ENCODE measurements at regions not wholly inside any gene's neighbourhood (a gene's known extent, or its start where the extent isn't known, plus 50 kb on each side); places are given as distances from the start of the nearest gene placed in this dataset.
"Not testable (repeated sequence)": the region's sequence is repeated elsewhere in the genome, so short reads cannot be mapped to it uniquely, and the experiment has no call there.

DNA sequence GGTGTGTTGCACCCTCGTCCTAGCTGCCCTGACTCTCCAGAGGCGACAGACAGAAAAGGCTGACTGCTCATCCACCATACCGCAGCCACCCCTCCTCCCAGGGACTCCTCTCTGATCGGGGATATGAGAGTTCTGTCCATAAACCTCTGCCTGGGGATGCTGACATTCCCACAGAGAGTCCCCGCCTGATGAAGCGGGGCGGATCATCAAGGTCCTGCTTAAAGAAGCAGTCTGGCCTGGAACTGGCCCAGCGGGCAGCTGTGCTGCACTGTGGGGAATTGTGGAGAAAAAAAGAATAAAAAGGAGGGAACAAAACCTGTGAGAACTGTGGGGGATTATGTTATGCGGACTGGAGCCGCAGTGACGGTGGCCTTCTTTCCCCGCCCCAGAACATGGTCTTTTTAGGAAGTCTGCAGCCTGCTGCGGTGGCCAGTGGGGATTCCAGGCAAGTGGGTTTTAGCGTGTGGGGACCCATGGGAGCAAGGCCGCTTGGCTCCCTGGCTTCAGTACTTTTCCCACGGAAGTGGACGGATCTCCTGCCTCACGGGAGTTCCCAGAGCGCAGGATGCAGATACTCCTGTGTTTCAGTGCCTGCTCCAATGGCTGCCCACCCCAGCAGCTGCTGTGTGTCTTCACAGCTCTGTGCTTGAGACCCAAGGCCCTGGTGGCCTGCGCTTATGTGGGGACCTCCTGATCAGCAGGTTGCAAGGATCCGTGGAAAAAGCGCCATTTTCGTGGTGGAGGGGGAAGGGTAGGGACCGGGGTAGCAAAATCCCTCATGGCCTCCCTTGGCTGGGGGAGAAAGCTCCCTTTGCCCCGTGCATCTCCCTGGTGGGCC lies 1456.2 kb upstream of the SLC10A2 start:
- TF ChIP-seq, protein P1, sequence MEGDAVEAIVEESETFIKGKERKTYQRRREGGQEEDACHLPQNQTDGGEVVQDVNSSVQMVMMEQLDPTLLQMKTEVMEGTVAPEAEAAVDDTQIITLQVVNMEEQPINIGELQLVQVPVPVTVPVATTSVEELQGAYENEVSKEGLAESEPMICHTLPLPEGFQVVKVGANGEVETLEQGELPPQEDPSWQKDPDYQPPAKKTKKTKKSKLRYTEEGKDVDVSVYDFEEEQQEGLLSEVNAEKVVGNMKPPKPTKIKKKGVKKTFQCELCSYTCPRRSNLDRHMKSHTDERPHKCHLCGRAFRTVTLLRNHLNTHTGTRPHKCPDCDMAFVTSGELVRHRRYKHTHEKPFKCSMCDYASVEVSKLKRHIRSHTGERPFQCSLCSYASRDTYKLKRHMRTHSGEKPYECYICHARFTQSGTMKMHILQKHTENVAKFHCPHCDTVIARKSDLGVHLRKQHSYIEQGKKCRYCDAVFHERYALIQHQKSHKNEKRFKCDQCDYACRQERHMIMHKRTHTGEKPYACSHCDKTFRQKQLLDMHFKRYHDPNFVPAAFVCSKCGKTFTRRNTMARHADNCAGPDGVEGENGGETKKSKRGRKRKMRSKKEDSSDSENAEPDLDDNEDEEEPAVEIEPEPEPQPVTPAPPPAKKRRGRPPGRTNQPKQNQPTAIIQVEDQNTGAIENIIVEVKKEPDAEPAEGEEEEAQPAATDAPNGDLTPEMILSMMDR (IDR thresholded peaks at IDR 0.05; ENCODE audit: unreplicated experiment) = no peak
- DNase-seq (ENCODE audit: low spot score in 2 of 2, unreplicated experiment in 2 of 2) = no peak
- Mint-ChIP-seq H3K27ac (no peak overlapping the region), H3K4me3 (no peak overlapping the region), H3K4me1 (peaks cover 13% of the 10 kb centered on the region), H3K27me3 (ENCODE audit: low read depth) (no peaks in the 10 kb centered on the region), H3K36me3 (peaks cover 18% of the 10 kb centered on the region), H3K9me3 (peaks cover 47% of the 10 kb centered on the region)

DNA sequence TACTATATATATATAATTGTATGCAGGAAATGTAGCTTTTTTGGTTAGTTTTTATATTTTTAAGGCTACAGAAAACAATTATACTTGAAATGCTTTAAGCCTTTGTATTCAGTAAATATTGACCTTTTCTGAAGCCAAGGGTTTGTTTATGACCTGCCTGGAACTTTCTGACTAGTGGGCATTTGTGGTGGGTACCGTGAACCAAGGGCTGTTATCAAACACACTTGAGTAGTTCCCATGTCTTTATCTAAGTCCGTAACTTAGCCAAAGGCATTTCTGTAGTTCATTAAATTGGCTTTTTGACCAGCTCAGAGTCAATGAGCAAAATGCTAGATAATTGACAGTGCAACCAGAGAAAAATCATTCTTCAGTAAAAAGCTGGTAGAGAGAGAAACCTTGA lies 1444.2 kb upstream of the SLC10A2 start:
- Mint-ChIP-seq H3K27me3 (ENCODE audit: low read depth) (no peaks in the 10 kb centered on the region), H3K9me3 (peaks cover 12% of the 10 kb centered on the region), H3K27ac (no peak overlapping the region), H3K4me3 (no peak overlapping the region), H3K4me1 (peaks cover 1% of the 10 kb centered on the region), H3K36me3 (no peaks in the 10 kb centered on the region)
- TF ChIP-seq, protein P1 (IDR thresholded peaks at IDR 0.05; ENCODE audit: unreplicated experiment) = no peak
- DNase-seq (ENCODE audit: low spot score in 2 of 2, unreplicated experiment in 2 of 2) = no peak

DNA sequence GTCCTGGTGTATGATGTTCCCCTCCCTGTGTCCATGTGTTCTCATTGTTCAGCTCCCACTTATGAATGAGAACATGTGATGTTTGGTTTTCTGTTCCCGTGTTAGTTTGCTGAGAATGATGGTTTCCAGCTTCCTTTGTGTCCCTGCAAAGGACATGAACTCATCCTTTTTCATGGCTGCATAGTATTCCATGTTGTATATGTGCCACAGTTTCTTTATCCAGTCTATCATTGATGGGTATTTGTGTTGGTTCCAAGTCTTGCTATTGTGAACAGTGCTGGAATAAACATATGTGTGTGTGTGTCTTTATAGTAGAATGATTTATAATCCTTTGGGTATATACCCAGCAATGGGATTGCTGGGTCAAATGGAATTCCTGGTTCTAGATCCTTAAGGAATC lies 1427.3 kb upstream of the SLC10A2 start:
- H3K4me1 Mint-ChIP-seq = peaks cover 13% of the 10 kb centered on the region
- not testable (repeated sequence) for H3K27me3 Mint-ChIP-seq (ENCODE audit: low read depth); H3K27ac Mint-ChIP-seq; DNase-seq (ENCODE audit: low spot score in 2 of 2, unreplicated experiment in 2 of 2); H3K4me3 Mint-ChIP-seq
- peaks cover 19% of the 10 kb centered on the region for H3K36me3 Mint-ChIP-seq
- H3K9me3 Mint-ChIP-seq = peaks cover 18% of the 10 kb centered on the region

DNA sequence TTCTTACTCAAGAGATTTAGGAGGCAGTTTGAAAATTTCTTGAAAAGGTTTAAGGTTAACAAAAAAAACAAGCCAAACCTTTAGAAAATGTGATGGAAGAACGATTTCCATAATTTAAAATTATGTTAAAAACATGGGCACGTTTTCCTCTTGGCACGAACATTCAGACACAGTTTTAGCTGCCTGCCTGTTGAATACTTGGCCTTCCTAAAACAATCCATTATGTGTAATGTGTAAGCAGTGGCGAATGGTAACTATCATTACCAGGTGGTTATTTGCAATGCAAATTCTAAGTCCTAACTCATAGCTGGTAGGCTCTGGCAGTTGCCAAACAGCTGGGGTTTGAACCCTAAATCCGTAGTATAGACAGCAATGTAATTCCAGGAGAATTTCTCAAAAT lies 1425.7 kb upstream of the SLC10A2 start:
- peaks cover 25% of the 10 kb centered on the region for H3K4me1 Mint-ChIP-seq
- H3K36me3 Mint-ChIP-seq = peaks cover 19% of the 10 kb centered on the region
- H3K4me3 Mint-ChIP-seq = no peak overlapping the region
- H3K9me3 Mint-ChIP-seq = peaks cover 18% of the 10 kb centered on the region
- TF ChIP-seq, protein P1 (IDR thresholded peaks at IDR 0.05; ENCODE audit: unreplicated experiment) = no peak
- H3K27me3 Mint-ChIP-seq (ENCODE audit: low read depth) = no peaks in the 10 kb centered on the region
- H3K27ac Mint-ChIP-seq = no peak overlapping the region
- DNase-seq (ENCODE audit: low spot score in 2 of 2, unreplicated experiment in 2 of 2) = no peak

- Mint-ChIP-seq H3K9me3 (peaks cover 3% of the 10 kb centered on the region), H3K27ac (peak overlapping the region; percentile 89), H3K36me3 (peaks cover 4% of the 10 kb centered on the region), H3K4me3 (peak overlapping the region; percentile 6), H3K27me3 (ENCODE audit: low read depth) (no peaks in the 10 kb centered on the region), H3K4me1 (peaks cover 36% of the 10 kb centered on the region)
- TF ChIP-seq, protein P1 (IDR thresholded peaks at IDR 0.05; ENCODE audit: unreplicated experiment) = no peak
- DNase-seq (ENCODE audit: low spot score in 2 of 2, unreplicated experiment in 2 of 2) = no peak
Measured at GRCh38 chr13:104487006-104487405, 1420.8 kb upstream of the SLC10A2 start.

DNA sequence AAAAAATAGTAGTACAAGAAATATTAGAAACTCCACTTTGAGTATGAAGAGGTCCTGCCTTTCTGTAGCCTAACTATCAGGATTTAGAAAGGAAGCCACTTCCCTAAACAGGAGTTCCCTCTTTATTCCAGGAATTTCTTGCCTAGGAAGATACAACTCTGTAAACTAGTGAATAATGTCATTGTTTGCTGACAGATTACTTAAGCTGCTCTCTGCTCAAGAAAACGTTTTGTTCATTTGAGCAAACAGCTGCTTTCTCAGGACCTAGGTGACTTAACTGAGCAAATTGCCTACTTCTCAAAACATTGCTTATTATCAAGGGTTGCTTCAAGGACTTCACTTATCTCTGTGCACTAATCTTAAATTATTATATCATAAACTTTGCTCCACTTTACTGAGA lies 1419.4 kb upstream of the SLC10A2 start:
- Mint-ChIP-seq H3K36me3 (peaks cover 4% of the 10 kb centered on the region), H3K27me3 (ENCODE audit: low read depth) (no peaks in the 10 kb centered on the region), H3K27ac (peak overlapping the region; percentile 85), H3K4me3 (no peak overlapping the region), H3K4me1 (peaks cover 31% of the 10 kb centered on the region), H3K9me3 (peaks cover 9% of the 10 kb centered on the region)
- TF ChIP-seq, protein P1 (IDR thresholded peaks at IDR 0.05; ENCODE audit: unreplicated experiment) = no peak
- no peak for DNase-seq (ENCODE audit: low spot score in 2 of 2, unreplicated experiment in 2 of 2)
